ENCODE measurements at regions not wholly inside any gene's neighbourhood (a gene's known extent, or its start where the extent isn't known, plus 50 kb on each side); places are given as distances from the start of the nearest gene placed in this dataset.

DNA sequence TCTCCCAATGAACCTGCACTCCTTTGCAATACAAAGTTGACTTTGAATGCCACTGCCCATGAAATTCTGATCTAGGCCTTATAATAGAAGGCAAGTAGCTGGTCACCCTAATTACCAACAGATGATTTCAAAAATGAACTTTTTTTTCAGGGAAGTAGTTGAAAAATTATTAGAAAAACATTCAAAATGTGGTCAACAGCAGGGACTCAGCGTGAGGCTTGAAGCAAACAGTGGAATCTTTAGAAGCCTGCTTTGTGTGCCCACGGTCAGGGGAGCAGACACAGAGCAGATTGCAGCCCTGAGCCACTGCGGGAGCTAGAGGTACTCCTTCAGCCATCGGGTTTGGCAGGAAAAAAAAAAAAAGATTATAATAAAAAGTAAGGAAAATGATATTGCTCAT lies 87.1 kb upstream of the HEY2 start:
- DNase-seq (ENCODE audit: low read depth): no peak
- H3K4me3 ChIP-seq (ENCODE audit: control insufficient read depth, low read depth, low read length): no peak overlapping the region
- TF ChIP-seq, protein P1, sequence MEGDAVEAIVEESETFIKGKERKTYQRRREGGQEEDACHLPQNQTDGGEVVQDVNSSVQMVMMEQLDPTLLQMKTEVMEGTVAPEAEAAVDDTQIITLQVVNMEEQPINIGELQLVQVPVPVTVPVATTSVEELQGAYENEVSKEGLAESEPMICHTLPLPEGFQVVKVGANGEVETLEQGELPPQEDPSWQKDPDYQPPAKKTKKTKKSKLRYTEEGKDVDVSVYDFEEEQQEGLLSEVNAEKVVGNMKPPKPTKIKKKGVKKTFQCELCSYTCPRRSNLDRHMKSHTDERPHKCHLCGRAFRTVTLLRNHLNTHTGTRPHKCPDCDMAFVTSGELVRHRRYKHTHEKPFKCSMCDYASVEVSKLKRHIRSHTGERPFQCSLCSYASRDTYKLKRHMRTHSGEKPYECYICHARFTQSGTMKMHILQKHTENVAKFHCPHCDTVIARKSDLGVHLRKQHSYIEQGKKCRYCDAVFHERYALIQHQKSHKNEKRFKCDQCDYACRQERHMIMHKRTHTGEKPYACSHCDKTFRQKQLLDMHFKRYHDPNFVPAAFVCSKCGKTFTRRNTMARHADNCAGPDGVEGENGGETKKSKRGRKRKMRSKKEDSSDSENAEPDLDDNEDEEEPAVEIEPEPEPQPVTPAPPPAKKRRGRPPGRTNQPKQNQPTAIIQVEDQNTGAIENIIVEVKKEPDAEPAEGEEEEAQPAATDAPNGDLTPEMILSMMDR (conservative IDR thresholded peaks at IDR 0.05; ENCODE audit: control insufficient read depth, insufficient read depth, low read depth, low read length): no peak

DNA sequence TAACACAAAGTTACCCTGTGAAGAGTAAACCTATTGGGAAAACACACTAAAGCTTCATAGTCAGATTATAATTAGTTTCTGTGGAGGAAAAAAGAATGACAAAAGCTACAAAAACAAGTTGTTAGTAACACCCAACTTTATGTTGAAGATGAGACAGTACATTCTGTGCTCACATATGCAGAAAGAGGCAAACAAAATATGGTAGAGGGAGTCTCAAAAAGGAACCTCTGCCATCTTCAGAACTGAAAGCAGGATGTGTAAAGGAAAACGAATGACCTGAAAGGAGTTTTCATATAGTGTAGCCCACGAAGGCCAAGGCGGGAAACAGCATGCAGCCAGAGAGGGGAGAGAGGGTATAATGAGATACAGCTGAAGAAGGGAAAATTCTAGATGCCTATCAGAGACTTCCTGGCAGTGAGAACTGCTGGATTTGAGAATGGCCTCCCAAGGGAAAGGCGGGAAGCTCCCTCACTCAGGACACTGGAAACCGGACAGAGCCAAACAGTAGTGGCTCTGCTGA lies 84.1 kb upstream of the HEY2 start:
- TF ChIP-seq, protein P1 (conservative IDR thresholded peaks at IDR 0.05; ENCODE audit: control insufficient read depth, insufficient read depth, low read depth, low read length): no peak
- no peak overlapping the region for H3K4me3 ChIP-seq (ENCODE audit: control insufficient read depth, low read depth, low read length)
- DNase-seq (ENCODE audit: low read depth): no peak

DNA sequence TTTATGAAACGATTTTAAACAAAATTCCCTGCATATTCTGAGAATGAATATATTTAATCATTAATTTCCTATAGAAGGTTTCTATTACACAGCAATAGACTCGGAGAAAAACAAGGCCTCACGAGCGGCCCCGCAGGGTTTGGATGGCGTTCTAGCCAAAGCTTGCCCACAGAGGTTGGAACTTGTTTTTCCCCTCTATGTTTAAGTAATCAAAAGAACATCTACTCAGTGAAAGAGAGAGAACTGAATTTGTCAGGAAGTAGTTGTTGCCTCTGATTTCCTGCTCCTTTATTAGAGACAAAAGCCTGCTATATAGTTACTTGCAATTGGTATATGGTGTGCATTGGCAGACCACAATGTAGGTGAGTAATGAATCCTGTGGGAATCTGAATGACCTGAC lies 82.1 kb upstream of the HEY2 start:
- TF ChIP-seq, protein P1 (conservative IDR thresholded peaks at IDR 0.05; ENCODE audit: control insufficient read depth, insufficient read depth, low read depth, low read length): no peak
- H3K4me3 ChIP-seq (ENCODE audit: control insufficient read depth, low read depth, low read length): no peak overlapping the region
- DNase-seq (ENCODE audit: low read depth): no peak

DNA sequence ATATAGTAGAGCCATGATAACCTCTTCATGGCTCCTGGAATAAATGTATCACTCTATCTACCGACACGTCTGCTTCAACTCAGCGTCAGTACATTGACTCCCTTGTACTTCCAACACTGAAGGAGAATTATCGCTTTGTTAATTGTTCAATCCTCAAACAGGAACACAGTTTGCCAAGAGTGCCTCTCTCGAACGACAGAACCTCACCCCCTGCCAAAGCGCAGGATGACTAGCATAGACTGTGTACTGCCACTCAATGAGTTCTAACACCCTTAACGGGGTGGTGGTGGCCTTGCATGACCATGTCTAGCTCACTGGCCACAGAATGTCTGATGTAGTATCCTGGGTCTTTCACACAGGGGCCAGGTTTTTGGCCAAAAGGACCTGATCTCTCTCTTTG lies 81.4 kb upstream of the HEY2 start:
- no peak for DNase-seq (ENCODE audit: low read depth)
- TF ChIP-seq, protein P1 (conservative IDR thresholded peaks at IDR 0.05; ENCODE audit: control insufficient read depth, insufficient read depth, low read depth, low read length): no peak
- no peak overlapping the region for H3K4me3 ChIP-seq (ENCODE audit: control insufficient read depth, low read depth, low read length)

DNA sequence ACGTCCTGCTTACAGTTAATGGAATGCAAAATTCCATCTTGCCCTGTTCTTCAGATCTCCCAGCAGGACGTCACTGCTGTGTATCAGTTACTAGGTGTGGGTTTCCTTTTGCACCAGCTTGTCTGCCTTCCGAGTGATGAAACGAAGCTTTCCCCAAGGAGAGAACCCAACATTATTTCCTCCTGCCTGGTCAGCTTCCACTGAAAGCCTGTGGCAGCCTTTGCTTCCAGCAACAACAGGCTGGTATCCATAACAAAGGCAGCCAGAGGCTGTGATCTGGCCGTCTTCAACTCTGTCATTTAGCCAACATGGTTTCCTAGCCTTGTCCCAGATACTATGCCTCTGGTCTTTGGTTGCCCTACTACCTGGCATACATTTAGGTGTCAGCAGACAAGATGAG lies 78.9 kb upstream of the HEY2 start:
- TF ChIP-seq, protein P1 (conservative IDR thresholded peaks at IDR 0.05; ENCODE audit: control insufficient read depth, insufficient read depth, low read depth, low read length): no peak
- no peak overlapping the region for H3K4me3 ChIP-seq (ENCODE audit: control insufficient read depth, low read depth, low read length)
- no peak for DNase-seq (ENCODE audit: low read depth)

DNA sequence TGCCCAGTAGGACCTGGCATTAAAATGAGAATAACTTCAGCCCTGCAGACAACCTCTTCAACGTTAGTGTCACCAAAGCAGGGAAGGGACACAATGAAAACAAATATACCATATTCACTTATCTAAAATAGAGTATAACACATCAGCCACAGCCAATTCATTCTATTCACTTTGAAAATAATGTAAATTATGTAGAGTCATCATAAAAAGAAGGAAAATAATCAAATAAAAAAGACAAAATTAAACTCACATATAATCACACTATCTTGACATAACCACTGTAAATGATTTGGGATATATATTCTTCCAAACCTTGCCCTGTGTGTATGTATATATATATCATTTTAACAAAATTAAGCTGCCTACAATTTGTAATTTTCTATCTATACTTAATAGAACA lies 78.1 kb upstream of the HEY2 start:
- no peak for DNase-seq (ENCODE audit: low read depth)
- TF ChIP-seq, protein P1 (conservative IDR thresholded peaks at IDR 0.05; ENCODE audit: control insufficient read depth, insufficient read depth, low read depth, low read length): no peak
- H3K4me3 ChIP-seq (ENCODE audit: control insufficient read depth, low read depth, low read length): no peak overlapping the region

DNA sequence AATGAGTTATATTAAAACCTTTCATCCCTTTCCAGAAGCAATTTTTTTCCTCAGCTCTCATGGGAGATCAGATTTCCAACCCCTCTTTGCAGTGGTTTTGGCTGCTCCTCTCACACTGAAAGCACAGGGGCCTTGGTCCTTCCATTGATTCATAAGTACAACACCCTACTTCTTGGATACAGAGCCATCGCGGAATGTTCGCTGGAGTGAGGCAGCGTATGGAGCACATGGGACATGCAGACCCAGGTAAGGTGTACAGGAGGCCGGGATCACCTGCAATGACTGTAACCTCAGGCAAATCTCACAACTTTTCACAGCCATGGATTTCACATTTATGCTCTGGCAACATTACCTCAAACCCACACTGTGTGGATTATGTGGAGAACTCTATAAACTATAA lies 75.2 kb upstream of the HEY2 start:
- DNase-seq (ENCODE audit: low read depth): no peak
- no peak overlapping the region for H3K4me3 ChIP-seq (ENCODE audit: control insufficient read depth, low read depth, low read length)
- TF ChIP-seq, protein P1 (conservative IDR thresholded peaks at IDR 0.05; ENCODE audit: control insufficient read depth, insufficient read depth, low read depth, low read length): no peak

Measured in fibroblast of mammary gland (primary cell).